H1 (cell line): ENCODE measurements at regions not wholly inside any gene's neighbourhood (a gene's known extent, or its start where the extent isn't known, plus 50 kb on each side); places are given as distances from the start of the nearest gene placed in this dataset.

Source experiments
- CTCF ChIA-PET: fragments of 300-600 bp; sonication (Branson Sonifier 250); formaldehyde crosslinking; loops from one replicate; lab custom pipeline; 2021; ENCODE audit not compliant: partially characterized antibody; lab: Charles Lee
- POLR2A ChIA-PET: fragments of 300-600 bp; sonication (Branson Sonifier 250); formaldehyde crosslinking; loops from one replicate; lab custom pipeline; 2021; ENCODE audit warnings: inconsistent platforms; ENCODE audit not compliant: partially characterized antibody; lab: Charles Lee
- DNase-seq, 2 experiments: peaks; one replicate each; pipeline versions ENCODE4 v3.0.0 to v3.0.0-alpha.2; 2010 to 2022; ENCODE audit warnings: low spot score in 2 of 2, low read depth in 1 of 2, mixed read lengths in 1 of 2
- FAIRE-seq: peaks from 2 replicates; lab custom pipeline; 2011; peaks lifted over from hg19 to GRCh38; lab: Jason Lieb, UNC
- H2AFZ ChIP-seq: 2 replicates; pipeline ENCODE4 v1.8.1; 2012; ENCODE audit warnings: low read length, inconsistent platforms
- H2AK5ac ChIP-seq: 2 replicates; pipeline ENCODE4 v1.6.1; 2013; ENCODE audit warnings: low read depth, low read length
- H2BK120ac ChIP-seq: replicated peaks from 2 replicates; pipeline ENCODE3; 2013; ENCODE audit warnings: low read depth, low read length, inconsistent platforms
- H2BK12ac ChIP-seq: 2 replicates; pipeline ENCODE4 v1.6.1; 2013; ENCODE audit warnings: low read depth, low read length
- H2BK15ac ChIP-seq: 2 replicates; pipeline ENCODE4 v1.6.1; 2013; ENCODE audit warnings: low read length
- H2BK20ac ChIP-seq: 2 replicates; pipeline ENCODE4 v1.6.1; 2013; ENCODE audit warnings: low read length
- H2BK5ac ChIP-seq: 2 replicates; pipeline ENCODE4 v1.6.1; 2013; ENCODE audit warnings: low read depth, low read length
- H3K14ac ChIP-seq: 2 replicates; pipeline ENCODE4 v1.6.1; 2013; ENCODE audit warnings: inconsistent platforms; ENCODE audit not compliant: insufficient read length
- H3K18ac ChIP-seq: 2 replicates; pipeline ENCODE4 v1.6.1; 2013; ENCODE audit warnings: low read length; ENCODE audit errors: extremely low read depth
- H3K23ac ChIP-seq: 2 replicates; pipeline ENCODE4 v1.6.1; 2013; ENCODE audit warnings: inconsistent platforms; ENCODE audit not compliant: insufficient read length
- H3K23me2 ChIP-seq: 2 replicates; pipeline ENCODE4 v1.6.1; 2013; ENCODE audit warnings: low read depth, low read length
- H3K27ac ChIP-seq: 2 replicates; pipeline ENCODE4 v1.6.1; 2011; ENCODE audit warnings: low read depth, low read length, inconsistent platforms
- H3K27me3 ChIP-seq, 4 experiments: replicated peaks in 1 of 4; 1 replicate in 1 of 4; 2 replicates in 3 of 4; pipeline versions ENCODE4 v1.6.1 to v1.8.1; 2011 to 2013; ENCODE audit warnings: low read length in 3 of 4, mild to moderate bottlenecking in 3 of 4, inconsistent platforms in 2 of 4, mixed read lengths in 2 of 4, moderate library complexity in 1 of 4; ENCODE audit not compliant: control insufficient read depth in 3 of 4, insufficient read depth in 3 of 4; ENCODE audit errors: extremely low read depth in 1 of 4
- H3K36me3 ChIP-seq, 4 experiments: 2 replicates each; pipeline versions ENCODE4 v1.6.1 to v1.8.1; 2011 to 2013; ENCODE audit warnings: mild to moderate bottlenecking in 4 of 4, low read length in 3 of 4, moderate library complexity in 2 of 4, control low read depth in 1 of 4, inconsistent platforms in 1 of 4; ENCODE audit not compliant: insufficient read depth in 4 of 4, control insufficient read depth in 2 of 4
- H3K4ac ChIP-seq: replicated peaks from 2 replicates; pipeline ENCODE3; 2013; ENCODE audit warnings: low read length, low read depth, mixed read lengths, inconsistent platforms; ENCODE audit not compliant: insufficient read length
- H3K4me1 ChIP-seq, 4 experiments: replicated peaks in 1 of 4; 1 replicate in 1 of 4; 2 replicates in 3 of 4; pipeline versions ENCODE4 v1.6.1 to v1.8.1; 2011 to 2013; ENCODE audit warnings: low read length in 3 of 4, inconsistent platforms in 2 of 4, mixed read lengths in 1 of 4; ENCODE audit not compliant: insufficient read depth in 4 of 4, control insufficient read depth in 3 of 4
- H3K4me2 ChIP-seq, 2 experiments: 2 replicates each; pipeline versions ENCODE4 v1.6.1 to v1.8.1; 2011 to 2013; ENCODE audit warnings: low read depth in 2 of 2, low read length in 2 of 2, control low read depth in 1 of 2, inconsistent platforms in 1 of 2, mild to moderate bottlenecking in 1 of 2; ENCODE audit not compliant: insufficient read depth in 1 of 2
- H3K4me3 ChIP-seq, 4 experiments: fragments of 200-600, 300-600 bp in 1 of 4; sonication (generic), shearing (Covaris generic), sonication (Bioruptor Twin) in 1 of 4; 2 replicates each; pipeline versions ENCODE4 v1.5.1 to v1.8.1; 2011 to 2016; ENCODE audit warnings: low read length in 4 of 4, low read depth in 3 of 4, control low read depth in 2 of 4, inconsistent platforms in 2 of 4, mild to moderate bottlenecking in 2 of 4, mixed read lengths in 1 of 4, moderate library complexity in 1 of 4; ENCODE audit not compliant: insufficient read depth in 2 of 4; ENCODE audit errors: extremely low read depth in 1 of 4
- H3K56ac ChIP-seq: replicated peaks from 2 replicates; pipeline ENCODE3; 2013; ENCODE audit warnings: low read depth, mild to moderate bottlenecking, mixed read lengths, low read length, inconsistent platforms; ENCODE audit not compliant: insufficient read length
- H3K79me1 ChIP-seq: 2 replicates; pipeline ENCODE4 v1.6.1; 2013; ENCODE audit warnings: low read depth, low read length, control low read depth
- H3K79me2 ChIP-seq, 2 experiments: 2 replicates each; pipeline versions ENCODE4 v1.6.1 to v1.8.1; 2012 to 2013; ENCODE audit warnings: low read length in 2 of 2, mild to moderate bottlenecking in 2 of 2, inconsistent platforms in 1 of 2; ENCODE audit not compliant: insufficient read depth in 2 of 2, control insufficient read depth in 1 of 2
- H3K9ac ChIP-seq, 4 experiments: replicated peaks in 1 of 4; 1 replicate in 1 of 4; 2 replicates in 3 of 4; pipeline versions ENCODE4 v1.6.1 to v1.8.1; 2011 to 2013; ENCODE audit warnings: low read depth in 3 of 4, low read length in 3 of 4, control low read depth in 2 of 4, mild to moderate bottlenecking in 2 of 4, moderate library complexity in 2 of 4, inconsistent platforms in 1 of 4; ENCODE audit errors: extremely low read depth in 1 of 4
- H3K9me3 ChIP-seq, 2 experiments: 2 replicates each; pipeline versions ENCODE4 v1.6.1 to v1.8.1; 2012 to 2013; ENCODE audit warnings: mild to moderate bottlenecking in 2 of 2, moderate library complexity in 2 of 2, control low read depth in 1 of 2, inconsistent platforms in 1 of 2, low read depth in 1 of 2, low read length in 1 of 2, mixed read lengths in 1 of 2; ENCODE audit not compliant: insufficient read depth in 2 of 2
- H4K20me1 ChIP-seq, 2 experiments: replicated peaks in 1 of 2; 2 replicates each; pipeline versions ENCODE3 to v1.8.1; 2011 to 2013; ENCODE audit warnings: inconsistent platforms in 2 of 2, low read length in 2 of 2, mild to moderate bottlenecking in 1 of 2; ENCODE audit not compliant: insufficient read depth in 2 of 2, control insufficient read depth in 1 of 2
- H4K5ac ChIP-seq: 2 replicates; pipeline ENCODE4 v1.6.1; 2013; ENCODE audit warnings: low read length, low read depth, mixed read lengths, inconsistent platforms; ENCODE audit not compliant: insufficient read length
- H4K8ac ChIP-seq: 2 replicates; pipeline ENCODE4 v1.8.0; 2013; ENCODE audit warnings: mild to moderate bottlenecking, moderate library complexity, low read length, inconsistent platforms; ENCODE audit not compliant: insufficient read depth; ENCODE audit errors: extremely low read depth
- H4K91ac ChIP-seq: replicated peaks from 2 replicates; pipeline ENCODE3; 2013; ENCODE audit warnings: low read length, mixed read lengths, inconsistent platforms; ENCODE audit not compliant: insufficient read length
- CHD1 ChIP-seq: IDR thresholded peaks from 2 replicates; pipeline ENCODE4 v1.6.1; 2012; ENCODE audit warnings: low read depth, low read length, improper control_type of control experiment
- EZH2 ChIP-seq: fragments of 200-600 bp; sonication (generic); IDR thresholded peaks from 2 replicates; pipeline ENCODE4 v1.7.1; 2012; ENCODE audit warnings: low read depth, mild to moderate bottlenecking, moderate library complexity, low read length, inconsistent platforms; ENCODE audit not compliant: severe bottlenecking
- GABPA ChIP-seq: IDR thresholded peaks from 2 replicates; pipeline ENCODE4 v1.6.1; 2011; ENCODE audit warnings: mild to moderate bottlenecking, low read length, moderate library complexity, borderline replicate concordance; ENCODE audit not compliant: insufficient read depth
- POLR2A ChIP-seq, 2 experiments: IDR thresholded peaks; 1 replicate in 1 of 2; 2 replicates in 1 of 2; pipeline ENCODE4 v1.6.1; 2011; ENCODE audit warnings: low read depth in 2 of 2, low read length in 2 of 2, mild to moderate bottlenecking in 2 of 2; ENCODE audit errors: control extremely low read depth in 1 of 2
- SAP30 ChIP-seq: fragments of 300-600 bp; sonication (generic); IDR thresholded peaks from 2 replicates; pipeline ENCODE4 v1.7.1; 2012; ENCODE audit warnings: low read length, moderate library complexity, mild to moderate bottlenecking, inconsistent platforms; ENCODE audit not compliant: insufficient read depth, insufficient replicate concordance
- TCF12 ChIP-seq: IDR thresholded peaks from 2 replicates; pipeline ENCODE4 v1.6.1; 2011; ENCODE audit warnings: low read depth, mild to moderate bottlenecking, low read length
- TEAD4 ChIP-seq: IDR thresholded peaks from 2 replicates; pipeline ENCODE4 v1.6.1; 2012; ENCODE audit warnings: low read depth, low read length, inconsistent platforms, mixed read lengths
- YY1 ChIP-seq: IDR thresholded peaks from 2 replicates; pipeline ENCODE4 v1.6.1; 2011; ENCODE audit warnings: low read depth, mild to moderate bottlenecking, low read length
- ZNF274 ChIP-seq: IDR thresholded peaks from 2 replicates; pipeline ENCODE4 v1.7.0; 2012; ENCODE audit warnings: low read length, borderline replicate concordance; ENCODE audit errors: extremely low read depth
- WGBS, 2 experiments: shearing (Covaris generic) in 1 of 2; methylation state at CpG; one replicate each; pipeline versions ENCODE4 v1.1.6 to v1.1.7; 2013 to 2015; ENCODE audit warnings: low lambda C conversion rate in 2 of 2, mixed read lengths in 2 of 2, inconsistent platforms in 1 of 2, low coverage in 1 of 2, missing lambda C conversion rate in 1 of 2; ENCODE audit not compliant: insufficient replicate concordance in 2 of 2, insufficient coverage in 1 of 2, insufficient read length in 1 of 2; ENCODE audit errors: extremely low coverage in 1 of 2, missing lambda C conversion rate in 1 of 2; 5-methylcytosine and 5-hydroxymethylcytosine counted together
- TF ChIP-seq, protein P1 (sequence below): IDR thresholded peaks from 2 replicates; pipeline ENCODE4 v1.6.1; 2011; ENCODE audit warnings: low read depth, mild to moderate bottlenecking, low read length; ENCODE audit not compliant: insufficient read depth
- TF ChIP-seq, protein P2 (sequence below): IDR thresholded peaks from 2 replicates; pipeline ENCODE4 v1.6.1; 2012; ENCODE audit warnings: low read length, inconsistent platforms

DNA sequence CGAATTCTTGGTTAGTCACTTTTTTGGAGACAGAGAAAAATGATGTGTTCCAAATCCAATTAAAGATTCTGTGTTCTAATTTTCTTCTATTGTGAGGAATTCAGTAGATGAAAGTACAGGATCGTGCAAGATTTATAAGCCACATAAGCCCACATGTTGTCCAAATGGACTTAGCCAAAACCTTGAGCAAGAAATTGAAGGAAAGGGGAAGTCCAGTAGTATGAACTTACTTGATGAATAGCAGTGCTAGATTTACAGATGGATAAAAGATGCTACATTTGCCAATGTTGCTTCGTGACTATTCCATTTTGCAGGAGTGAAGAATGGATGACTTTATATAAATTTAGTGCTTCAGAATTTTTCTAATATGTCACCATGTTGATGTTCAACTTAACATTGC lies 120.0 kb upstream of the ATP11B start:
- ChIA-PET CTCF (interaction anchor here (1.0 kb wide), 1 partner anchor 10 kb away, joined by 7 read pairs; no protein-coding TSS in a partner anchor), POLR2A (no interaction called here)
- Histone ChIP-seq H3K4ac (no peak overlapping the region), H3K23me2 (no peaks in the 10 kb centered on the region; the same call in 1 of the 2 replicates), H3K36me3 (no peaks in the 10 kb centered on the region), H2BK5ac (no peak overlapping the region), H3K4me3 (no peak overlapping the region), H3K56ac (no peak overlapping the region), H3K4me2 (no peak overlapping the region), H3K4me1 (no peaks in the 10 kb centered on the region), H2BK12ac (no peak overlapping the region), H3K79me1 (no peaks in the 10 kb centered on the region), H4K5ac (no peak overlapping the region), H4K20me1 (no peaks in the 10 kb centered on the region), H2AK5ac (no peak overlapping the region), H2BK120ac (no peak overlapping the region), H3K9ac (no peak overlapping the region), H3K23ac (no peak overlapping the region), H2BK20ac (no peak overlapping the region), H3K27ac (no peak overlapping the region), H3K18ac (no peak overlapping the region), H3K9me3 (no peaks in the 10 kb centered on the region), H3K27me3 (0 out of 7 replicates have a peak, but pooled peaks cover 0 to 2% (median 0%) of the 10 kb centered on the region in 4 experiments), H2BK15ac (no peak overlapping the region), H4K8ac (no peak overlapping the region), H3K14ac (no peak overlapping the region), H3K79me2 (no peaks in the 10 kb centered on the region), H2AFZ (no peak overlapping the region), H4K91ac (no peak overlapping the region)
- DNase-seq (no peak), FAIRE-seq (no peak)
- 83% methylated on average over 3 of the region's 3 CpGs; no CpG with 5 or more reads in 1 of the 2 experiments for WGBS, 2 experiments
- TF ChIP-seq CHD1: no peak
- TF ChIP-seq EZH2: no peak
- no peak for TF ChIP-seq SAP30
- no peak for TF ChIP-seq POLR2A (IDR thresholded peaks at IDR 0.05; ENCODE audit: control extremely low read depth in 1 of 2, low read depth in 2 of 2, low read length in 2 of 2)
- no peak for TF ChIP-seq YY1
- no peak for TF ChIP-seq TEAD4
- no peak for TF ChIP-seq GABPA
- TF ChIP-seq, protein P1, sequence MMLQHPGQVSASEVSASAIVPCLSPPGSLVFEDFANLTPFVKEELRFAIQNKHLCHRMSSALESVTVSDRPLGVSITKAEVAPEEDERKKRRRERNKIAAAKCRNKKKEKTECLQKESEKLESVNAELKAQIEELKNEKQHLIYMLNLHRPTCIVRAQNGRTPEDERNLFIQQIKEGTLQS: no peak
- TF ChIP-seq, protein P2, sequence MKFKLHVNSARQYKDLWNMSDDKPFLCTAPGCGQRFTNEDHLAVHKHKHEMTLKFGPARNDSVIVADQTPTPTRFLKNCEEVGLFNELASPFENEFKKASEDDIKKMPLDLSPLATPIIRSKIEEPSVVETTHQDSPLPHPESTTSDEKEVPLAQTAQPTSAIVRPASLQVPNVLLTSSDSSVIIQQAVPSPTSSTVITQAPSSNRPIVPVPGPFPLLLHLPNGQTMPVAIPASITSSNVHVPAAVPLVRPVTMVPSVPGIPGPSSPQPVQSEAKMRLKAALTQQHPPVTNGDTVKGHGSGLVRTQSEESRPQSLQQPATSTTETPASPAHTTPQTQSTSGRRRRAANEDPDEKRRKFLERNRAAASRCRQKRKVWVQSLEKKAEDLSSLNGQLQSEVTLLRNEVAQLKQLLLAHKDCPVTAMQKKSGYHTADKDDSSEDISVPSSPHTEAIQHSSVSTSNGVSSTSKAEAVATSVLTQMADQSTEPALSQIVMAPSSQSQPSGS: no peak
- TF ChIP-seq TCF12: no peak
- no peak for TF ChIP-seq ZNF274
